GM18511 (cell line): ENCODE measurements at regions not wholly inside any gene's neighbourhood (a gene's known extent, or its start where the extent isn't known, plus 50 kb on each side); places are given as distances from the start of the nearest gene placed in this dataset.
A peak's percentile ranks its signal among the peaks of the same experiment; 100 is the strongest.
"Not testable (repeated sequence)": the region's sequence is repeated elsewhere in the genome, so short reads cannot be mapped to it uniquely, and the experiment has no call there.

ENCODE experiments used
- ATAC-seq: cut with Tn5 transposase; IDR thresholded peaks from one replicate; pipeline ENCODE4 v1.9.1; 2021; ENCODE audit warnings: mild to moderate bottlenecking, moderate library complexity; ENCODE audit not compliant: unreplicated experiment

GRCh38 chrX:151042842-151043241 is 59.7 kb downstream of the HMGB3 start:
- no peak for ATAC-seq

- ATAC-seq, result not testable (repeated sequence)
Measured at GRCh38 chrX:151066373-151066772, 83.2 kb downstream of the HMGB3 start.

- ATAC-seq, result no peak
Measured at GRCh38 chrX:151073767-151074166, 90.6 kb downstream of the HMGB3 start.

- ATAC-seq, result no peak
Measured at GRCh38 chrX:151081016-151081415, 95.4 kb upstream of the GPR50 start.

DNA sequence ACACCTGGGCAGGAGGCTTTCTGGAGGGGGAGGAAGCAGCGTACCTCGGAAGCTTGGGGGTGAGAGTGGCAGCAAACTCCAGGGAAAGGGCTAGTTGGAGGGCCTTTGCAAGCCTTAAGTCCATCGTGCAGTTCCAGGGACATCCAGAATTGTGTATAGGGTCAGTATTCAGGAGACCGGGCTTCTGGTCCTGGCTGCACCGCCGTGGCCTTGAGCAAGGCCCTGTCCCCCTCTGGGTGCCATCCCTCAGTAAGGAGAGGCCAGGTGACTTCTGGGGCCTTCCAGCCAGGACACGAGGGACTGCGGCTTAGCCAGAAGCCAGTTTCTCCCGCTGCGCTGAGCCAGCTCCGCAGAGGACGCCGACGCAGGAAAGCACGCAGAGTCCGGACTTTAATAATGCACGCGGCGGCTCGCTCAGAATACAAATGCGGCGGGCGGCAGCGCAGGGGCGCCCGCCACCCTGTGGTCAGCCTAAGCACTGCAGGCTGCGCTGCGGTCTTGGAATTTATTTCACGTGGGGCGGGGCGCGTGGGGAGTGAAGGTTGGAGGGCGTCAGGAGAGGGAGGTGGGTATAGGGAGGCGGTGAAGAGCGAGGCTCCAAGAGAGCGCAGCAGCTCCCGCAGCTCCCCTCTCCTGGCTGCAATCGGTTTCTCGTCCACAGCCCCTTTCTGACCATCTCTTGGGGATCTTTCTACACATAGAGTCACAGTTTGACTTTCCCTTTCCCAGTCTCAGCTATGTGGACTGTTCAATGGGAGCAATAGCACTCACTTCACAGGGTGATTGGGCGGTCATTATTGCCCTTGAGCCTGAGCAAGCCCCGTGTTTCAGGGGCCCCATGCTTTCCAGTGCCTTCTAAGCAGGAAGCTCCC is 94.1 kb upstream of the GPR50 start:
- ATAC-seq, result peak; percentile 89

DNA sequence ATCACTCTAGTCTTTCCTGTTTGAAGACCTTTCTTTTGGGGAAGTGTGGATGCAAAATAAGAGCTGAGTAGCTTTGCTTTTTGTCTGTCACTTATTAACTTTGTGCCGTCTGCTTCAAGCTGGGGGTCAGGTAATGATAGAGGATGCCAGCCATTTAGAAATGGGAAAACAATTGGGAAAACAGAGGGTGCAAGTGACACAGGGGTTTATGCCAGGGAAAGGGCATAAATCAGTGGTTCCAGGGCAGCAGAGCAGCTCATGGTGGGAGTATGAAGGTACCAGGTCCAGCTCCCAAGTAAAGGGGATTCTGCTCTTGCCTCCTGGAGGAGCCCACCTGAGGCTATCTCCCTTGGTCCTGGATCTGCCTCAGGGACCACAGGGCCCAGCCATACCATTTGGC is 91.9 kb upstream of the GPR50 start:
- ATAC-seq, result no peak

DNA sequence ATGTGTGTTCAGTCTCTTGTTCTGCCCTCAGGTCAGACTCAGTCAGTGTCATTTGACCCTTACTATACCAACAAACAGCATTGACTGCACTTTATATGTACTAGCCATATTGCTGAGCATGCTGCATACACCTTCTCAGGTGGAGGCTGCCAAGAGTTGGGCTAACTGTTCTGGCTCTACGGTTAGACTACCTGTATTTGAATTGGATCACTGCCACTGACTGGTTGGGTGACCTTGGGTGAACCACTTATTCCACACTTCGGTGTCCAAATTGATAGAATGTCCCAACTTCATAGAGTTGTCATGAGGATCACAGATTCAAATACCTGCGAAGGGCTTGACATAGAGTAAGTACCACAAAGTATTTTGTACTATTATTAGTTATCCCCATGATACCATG is 91.2 kb upstream of the GPR50 start:
- ATAC-seq, result no peak

DNA sequence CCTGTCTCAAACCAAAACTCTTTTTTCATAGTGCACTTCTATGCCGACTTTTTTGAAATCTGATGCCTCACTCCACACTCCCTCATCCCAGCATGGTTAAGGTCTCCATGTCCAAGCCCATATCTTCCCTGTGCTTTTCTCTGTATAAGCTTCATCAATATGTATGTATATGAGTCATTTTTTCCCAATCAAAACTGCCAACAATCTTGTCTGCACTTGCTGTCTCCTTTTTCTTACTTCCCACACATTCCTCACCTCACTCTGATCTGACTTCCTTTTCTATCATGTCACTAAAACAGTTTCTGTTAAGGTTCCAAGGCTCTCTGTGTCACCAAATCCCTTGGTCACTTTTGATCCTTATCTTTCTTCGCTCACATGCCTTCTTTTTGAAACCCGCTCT is 88.2 kb upstream of the GPR50 start:
- ATAC-seq, result no peak

GRCh38 chrX:151099001-151099400 is 77.4 kb upstream of the GPR50 start:
- ATAC-seq, result no peak

DNA sequence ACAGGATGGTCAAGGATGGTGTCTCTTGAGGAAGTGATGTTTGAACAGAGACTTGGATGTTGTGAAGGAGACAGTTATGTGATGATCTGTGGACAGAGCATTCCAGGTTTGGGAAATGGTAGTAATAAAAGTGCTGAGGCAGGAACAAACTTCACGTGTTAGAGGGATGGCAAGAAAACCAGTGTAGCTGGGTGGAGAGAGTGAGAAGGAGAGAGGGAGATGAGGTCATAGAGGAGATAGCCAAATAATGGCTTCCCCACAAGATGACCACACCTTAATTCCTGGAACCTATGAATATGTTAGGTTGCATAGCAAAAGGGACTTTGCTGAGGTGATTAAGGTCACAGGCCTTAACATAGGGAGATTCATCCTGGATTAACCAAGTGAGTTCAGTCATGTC is 75.6 kb upstream of the GPR50 start:
- ATAC-seq, result no peak

GRCh38 chrX:151113200-151113599 is 63.2 kb upstream of the GPR50 start:
- not testable (repeated sequence) for ATAC-seq
